IMR-90 (cell line): ENCODE measurements at regions not wholly inside any gene's neighbourhood (a gene's known extent, or its start where the extent isn't known, plus 50 kb on each side); places are given as distances from the start of the nearest gene placed in this dataset.

Source experiments
- ATAC-seq: fragments of 200-7000 bp; cut with Tn5 transposase; 2 replicates; pipeline ENCODE4 v1.9.1; 2020; ENCODE audit warnings: low read depth, mild to moderate bottlenecking, moderate library complexity
- BruUV-seq: library from RNA; stranded (reverse); fragments of 400-500 nt; replicated peaks from 2 replicates; lab custom pipeline; 2021; lab: Mats Ljungman, UMichigan
- CTCF ChIA-PET: fragments of 300-600 bp; formaldehyde crosslinking; extraction: SDS; loops from one replicate; lab custom pipeline; 2021; ENCODE audit warnings: antibody characterized with exemption; lab: Yijun Ruan, JAX
- POLR2A ChIA-PET: fragments of 300-600 bp; sonication (Branson Sonifier 250); formaldehyde crosslinking; loops from one replicate; lab custom pipeline; 2022; ENCODE audit warnings: antibody characterized with exemption; ENCODE audit not compliant: unreplicated experiment; lab: Charles Lee
- DNase-seq: peaks from one replicate; pipeline ENCODE4 v3.0.0; 2013
- H2AFZ ChIP-seq: replicated peaks from 2 replicates; pipeline ENCODE3; 2013; ENCODE audit warnings: low read length, mild to moderate bottlenecking; ENCODE audit not compliant: poor library complexity
- H2AK5ac ChIP-seq: 2 replicates; pipeline ENCODE4 v1.6.1; 2013; ENCODE audit warnings: low read depth, low read length, inconsistent platforms
- H2AK9ac ChIP-seq: replicated peaks from 2 replicates; pipeline ENCODE3; 2013; ENCODE audit warnings: mild to moderate bottlenecking, low read depth, low read length, moderate library complexity; ENCODE audit not compliant: poor library complexity
- H2BK120ac ChIP-seq: 2 replicates; pipeline ENCODE4 v1.6.1; 2013; ENCODE audit warnings: low read depth, low read length, inconsistent platforms
- H2BK15ac ChIP-seq: 3 replicates; pipeline ENCODE4 v1.6.1; 2013; ENCODE audit warnings: low read depth, low read length, inconsistent platforms
- H2BK20ac ChIP-seq: 2 replicates; pipeline ENCODE4 v1.6.1; 2013; ENCODE audit warnings: low read depth, mild to moderate bottlenecking, inconsistent platforms, low read length, moderate library complexity
- H2BK5ac ChIP-seq: 2 replicates; pipeline ENCODE4 v1.6.1; 2013; ENCODE audit warnings: mild to moderate bottlenecking, low read depth, low read length, inconsistent platforms; ENCODE audit not compliant: poor library complexity, severe bottlenecking
- H3K14ac ChIP-seq: replicated peaks from 2 replicates; pipeline ENCODE4 v1.6.1; 2013; ENCODE audit warnings: low read depth, low read length, inconsistent platforms
- H3K18ac ChIP-seq: 2 replicates; pipeline ENCODE4 v1.6.1; 2013; ENCODE audit warnings: low read depth, low read length, control low read depth
- H3K23ac ChIP-seq: 2 replicates; pipeline ENCODE4 v1.6.1; 2013; ENCODE audit warnings: low read depth, low read length, inconsistent platforms
- H3K27ac ChIP-seq: 2 replicates; pipeline ENCODE4 v1.5.1; 2013; ENCODE audit warnings: mild to moderate bottlenecking, control low read depth, low read length; ENCODE audit not compliant: insufficient read depth
- H3K27me3 ChIP-seq: 2 replicates; pipeline ENCODE4 v1.6.1; 2013; ENCODE audit warnings: low read length; ENCODE audit not compliant: control insufficient read depth, insufficient read depth
- H3K36me3 ChIP-seq: 2 replicates; pipeline ENCODE4 v1.6.1; 2013; ENCODE audit warnings: low read length, mixed read lengths; ENCODE audit not compliant: control insufficient read depth, insufficient read depth
- H3K4ac ChIP-seq: 2 replicates; pipeline ENCODE4 v1.6.1; 2013; ENCODE audit warnings: low read depth, low read length, inconsistent platforms
- H3K4me1 ChIP-seq: 2 replicates; pipeline ENCODE4 v1.6.1; 2013; ENCODE audit warnings: low read length, mixed read lengths; ENCODE audit not compliant: control insufficient read depth, insufficient read depth
- H3K4me2 ChIP-seq: 2 replicates; pipeline ENCODE4 v1.6.1; 2013; ENCODE audit warnings: low read depth, mild to moderate bottlenecking, control low read depth, low read length, moderate library complexity
- H3K4me3 ChIP-seq: 2 replicates; pipeline ENCODE4 v1.5.1; 2013; ENCODE audit warnings: low read depth, mild to moderate bottlenecking, control low read depth, low read length, moderate library complexity; ENCODE audit not compliant: insufficient read depth
- H3K56ac ChIP-seq: 2 replicates; pipeline ENCODE4 v1.6.1; 2013; ENCODE audit warnings: low read length, inconsistent platforms; ENCODE audit not compliant: insufficient read depth; ENCODE audit errors: extremely low read depth
- H3K79me1 ChIP-seq, 2 experiments: 2 replicates each; pipeline ENCODE4 v1.6.1; 2013; ENCODE audit warnings: low read length in 2 of 2, inconsistent platforms in 1 of 2, low read depth in 1 of 2
- H3K9ac ChIP-seq: 2 replicates; pipeline ENCODE4 v1.6.1; 2013; ENCODE audit warnings: low read depth, low read length, control low read depth
- H3K9me1 ChIP-seq: 2 replicates; pipeline ENCODE4 v1.6.1; 2013; ENCODE audit warnings: low read length, inconsistent platforms; ENCODE audit not compliant: insufficient read depth
- H3K9me3 ChIP-seq: 2 replicates; pipeline ENCODE4 v1.6.1; 2013; ENCODE audit warnings: low read length; ENCODE audit not compliant: control insufficient read depth, insufficient read depth
- H4K20me1 ChIP-seq: 2 replicates; pipeline ENCODE4 v1.6.1; 2013; ENCODE audit warnings: low read length, inconsistent platforms; ENCODE audit not compliant: insufficient read depth
- H4K5ac ChIP-seq: 2 replicates; pipeline ENCODE4 v1.6.1; 2013; ENCODE audit warnings: mild to moderate bottlenecking, low read depth, low read length, control low read depth
- H4K8ac ChIP-seq, 2 experiments: 2 replicates each; pipeline ENCODE4 v1.6.1; 2013; ENCODE audit warnings: low read depth in 2 of 2, low read length in 2 of 2, control low read depth in 1 of 2, inconsistent platforms in 1 of 2
- H4K91ac ChIP-seq: 2 replicates; pipeline ENCODE4 v1.6.1; 2013; ENCODE audit warnings: low read depth, low read length, inconsistent platforms; ENCODE audit not compliant: insufficient read depth
- CHD1 ChIP-seq: IDR thresholded peaks from 2 replicates; pipeline ENCODE4 v1.6.1; 2012; ENCODE audit warnings: low read depth, low read length, improper control_type of control experiment
- MXI1 ChIP-seq: IDR thresholded peaks from 2 replicates; pipeline ENCODE4 v1.6.1; 2012; ENCODE audit warnings: low read depth, mild to moderate bottlenecking, low read length, moderate library complexity, borderline replicate concordance
- WGBS, 2 experiments: methylation state at CpG; one replicate each; pipeline versions ENCODE4 v1.1.5 to v1.1.7; 2013; ENCODE audit warnings: missing lambda C conversion rate in 2 of 2; ENCODE audit not compliant: insufficient read length in 1 of 2; ENCODE audit errors: extremely low coverage in 2 of 2; 5-methylcytosine and 5-hydroxymethylcytosine counted together
- dilution Hi-C: fragments of 300-500 bp; cut with HindIII; formaldehyde crosslinking; loops from one replicate; pipeline ENCODE4 v1.14.3; 2018; ENCODE audit warnings: low sequenced_read_pairs; ENCODE audit not compliant: unreplicated experiment
- in situ Hi-C: fragments of 300-500 bp; cut with MboI; formaldehyde crosslinking; loops from 3 replicates; pipeline ENCODE4 v1.14.3; 2019; ENCODE audit warnings: low sequenced_read_pairs, inconsistent platforms, mixed read lengths
- intact Hi-C: fragments of 100-400 bp; cut with micrococcal nuclease; formaldehyde crosslinking; loops from 2 replicates; pipeline ENCODE4 v1.10.0; 2022
- TF ChIP-seq, protein P1 (sequence below): fragments of 150-350 bp; IDR thresholded peaks from 2 replicates; pipeline ENCODE4 v1.6.1; 2016; ENCODE audit warnings: low read depth, mild to moderate bottlenecking, low read length, moderate library complexity, borderline replicate concordance
- TF ChIP-seq, protein P2 (sequence below): fragments of 150-350 bp; IDR thresholded peaks from 2 replicates; pipeline ENCODE4 v1.6.1; 2017; ENCODE audit warnings: mild to moderate bottlenecking, antibody characterized with exemption, low read length, low read depth

GRCh38 chr18:11276678-11277077 lies 127.3 kb upstream of the PIEZO2 start:
- Histone ChIP-seq H2BK20ac (no peak overlapping the region), H4K5ac (no peak overlapping the region), H3K23ac (no peak overlapping the region), H2AK5ac (no peak overlapping the region), H3K9ac (no peak overlapping the region), H2AFZ (no peak overlapping the region), H2BK120ac (no peak overlapping the region), H3K4me3 (no peak overlapping the region), H3K56ac (no peak overlapping the region), H3K9me1 (no peaks in the 10 kb centered on the region), H3K14ac (no peak overlapping the region), H4K91ac (no peak overlapping the region), H2AK9ac (no peak overlapping the region), H3K4ac (no peak overlapping the region), H3K36me3 (no peaks in the 10 kb centered on the region), H3K27ac (no peak overlapping the region), H3K18ac (no peak overlapping the region), H3K4me1 (no peaks in the 10 kb centered on the region), H2BK5ac (no peak overlapping the region), H3K27me3 (no peaks in the 10 kb centered on the region), H4K8ac (no peak overlapping the region), H3K9me3 (no peaks in the 10 kb centered on the region; the same call in 1 of the 2 replicates), H3K79me1 (no peaks in the 10 kb centered on the region), H2BK15ac (no peak overlapping the region), H3K4me2 (no peak overlapping the region), H4K20me1 (no peaks in the 10 kb centered on the region)
- no peak for ATAC-seq
- ChIA-PET CTCF (no interaction called here), POLR2A (interaction anchor here (0.5 kb wide), 1 partner anchor 599 kb away, joined by 6 read pairs; no protein-coding TSS in a partner anchor)
- TF ChIP-seq, protein P1, sequence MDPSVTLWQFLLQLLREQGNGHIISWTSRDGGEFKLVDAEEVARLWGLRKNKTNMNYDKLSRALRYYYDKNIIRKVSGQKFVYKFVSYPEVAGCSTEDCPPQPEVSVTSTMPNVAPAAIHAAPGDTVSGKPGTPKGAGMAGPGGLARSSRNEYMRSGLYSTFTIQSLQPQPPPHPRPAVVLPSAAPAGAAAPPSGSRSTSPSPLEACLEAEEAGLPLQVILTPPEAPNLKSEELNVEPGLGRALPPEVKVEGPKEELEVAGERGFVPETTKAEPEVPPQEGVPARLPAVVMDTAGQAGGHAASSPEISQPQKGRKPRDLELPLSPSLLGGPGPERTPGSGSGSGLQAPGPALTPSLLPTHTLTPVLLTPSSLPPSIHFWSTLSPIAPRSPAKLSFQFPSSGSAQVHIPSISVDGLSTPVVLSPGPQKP = no peak
- TF ChIP-seq, protein P2, sequence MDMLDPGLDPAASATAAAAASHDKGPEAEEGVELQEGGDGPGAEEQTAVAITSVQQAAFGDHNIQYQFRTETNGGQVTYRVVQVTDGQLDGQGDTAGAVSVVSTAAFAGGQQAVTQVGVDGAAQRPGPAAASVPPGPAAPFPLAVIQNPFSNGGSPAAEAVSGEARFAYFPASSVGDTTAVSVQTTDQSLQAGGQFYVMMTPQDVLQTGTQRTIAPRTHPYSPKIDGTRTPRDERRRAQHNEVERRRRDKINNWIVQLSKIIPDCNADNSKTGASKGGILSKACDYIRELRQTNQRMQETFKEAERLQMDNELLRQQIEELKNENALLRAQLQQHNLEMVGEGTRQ = no peak
- TF ChIP-seq CHD1 (no peak), MXI1 (no peak)
- intact Hi-C loops = no loop called here
- dilution Hi-C loops = no loop called here
- no peak for DNase-seq
- no TSS peak for BruUV-seq
- 43% methylated on average over 1 of the region's 2 CpGs; no CpG with 5 or more reads in 1 of the 2 experiments for WGBS, 2 experiments
- in situ Hi-C loops = no loop called here
